H1 (cell line): ENCODE measurements at regions not wholly inside any gene's neighbourhood (a gene's known extent, or its start where the extent isn't known, plus 50 kb on each side); places are given as distances from the start of the nearest gene placed in this dataset.

Source experiments
- CTCF ChIA-PET: fragments of 300-600 bp; sonication (Branson Sonifier 250); formaldehyde crosslinking; loops from one replicate; lab custom pipeline; 2021; ENCODE audit not compliant: partially characterized antibody; lab: Charles Lee
- POLR2A ChIA-PET: fragments of 300-600 bp; sonication (Branson Sonifier 250); formaldehyde crosslinking; loops from one replicate; lab custom pipeline; 2021; ENCODE audit warnings: inconsistent platforms; ENCODE audit not compliant: partially characterized antibody; lab: Charles Lee
- DNase-seq, 2 experiments: peaks; one replicate each; pipeline versions ENCODE4 v3.0.0 to v3.0.0-alpha.2; 2010 to 2022; ENCODE audit warnings: low spot score in 2 of 2, low read depth in 1 of 2, mixed read lengths in 1 of 2
- FAIRE-seq: peaks from 2 replicates; lab custom pipeline; 2011; peaks lifted over from hg19 to GRCh38; lab: Jason Lieb, UNC
- H2AFZ ChIP-seq: 2 replicates; pipeline ENCODE4 v1.8.1; 2012; ENCODE audit warnings: low read length, inconsistent platforms
- H2AK5ac ChIP-seq: 2 replicates; pipeline ENCODE4 v1.6.1; 2013; ENCODE audit warnings: low read depth, low read length
- H2BK120ac ChIP-seq: replicated peaks from 2 replicates; pipeline ENCODE3; 2013; ENCODE audit warnings: low read depth, low read length, inconsistent platforms
- H2BK12ac ChIP-seq: 2 replicates; pipeline ENCODE4 v1.6.1; 2013; ENCODE audit warnings: low read depth, low read length
- H2BK15ac ChIP-seq: 2 replicates; pipeline ENCODE4 v1.6.1; 2013; ENCODE audit warnings: low read length
- H2BK20ac ChIP-seq: 2 replicates; pipeline ENCODE4 v1.6.1; 2013; ENCODE audit warnings: low read length
- H2BK5ac ChIP-seq: 2 replicates; pipeline ENCODE4 v1.6.1; 2013; ENCODE audit warnings: low read depth, low read length
- H3K14ac ChIP-seq: 2 replicates; pipeline ENCODE4 v1.6.1; 2013; ENCODE audit warnings: inconsistent platforms; ENCODE audit not compliant: insufficient read length
- H3K18ac ChIP-seq: 2 replicates; pipeline ENCODE4 v1.6.1; 2013; ENCODE audit warnings: low read length; ENCODE audit errors: extremely low read depth
- H3K23ac ChIP-seq: 2 replicates; pipeline ENCODE4 v1.6.1; 2013; ENCODE audit warnings: inconsistent platforms; ENCODE audit not compliant: insufficient read length
- H3K23me2 ChIP-seq: 2 replicates; pipeline ENCODE4 v1.6.1; 2013; ENCODE audit warnings: low read depth, low read length
- H3K27ac ChIP-seq: 2 replicates; pipeline ENCODE4 v1.6.1; 2011; ENCODE audit warnings: low read depth, low read length, inconsistent platforms
- H3K27me3 ChIP-seq, 4 experiments: replicated peaks in 1 of 4; 1 replicate in 1 of 4; 2 replicates in 3 of 4; pipeline versions ENCODE4 v1.6.1 to v1.8.1; 2011 to 2013; ENCODE audit warnings: low read length in 3 of 4, mild to moderate bottlenecking in 3 of 4, inconsistent platforms in 2 of 4, mixed read lengths in 2 of 4, moderate library complexity in 1 of 4; ENCODE audit not compliant: control insufficient read depth in 3 of 4, insufficient read depth in 3 of 4; ENCODE audit errors: extremely low read depth in 1 of 4
- H3K36me3 ChIP-seq, 4 experiments: 2 replicates each; pipeline versions ENCODE4 v1.6.1 to v1.8.1; 2011 to 2013; ENCODE audit warnings: mild to moderate bottlenecking in 4 of 4, low read length in 3 of 4, moderate library complexity in 2 of 4, control low read depth in 1 of 4, inconsistent platforms in 1 of 4; ENCODE audit not compliant: insufficient read depth in 4 of 4, control insufficient read depth in 2 of 4
- H3K4ac ChIP-seq: replicated peaks from 2 replicates; pipeline ENCODE3; 2013; ENCODE audit warnings: low read length, low read depth, mixed read lengths, inconsistent platforms; ENCODE audit not compliant: insufficient read length
- H3K4me1 ChIP-seq, 4 experiments: replicated peaks in 1 of 4; 1 replicate in 1 of 4; 2 replicates in 3 of 4; pipeline versions ENCODE4 v1.6.1 to v1.8.1; 2011 to 2013; ENCODE audit warnings: low read length in 3 of 4, inconsistent platforms in 2 of 4, mixed read lengths in 1 of 4; ENCODE audit not compliant: insufficient read depth in 4 of 4, control insufficient read depth in 3 of 4
- H3K4me2 ChIP-seq, 2 experiments: 2 replicates each; pipeline versions ENCODE4 v1.6.1 to v1.8.1; 2011 to 2013; ENCODE audit warnings: low read depth in 2 of 2, low read length in 2 of 2, control low read depth in 1 of 2, inconsistent platforms in 1 of 2, mild to moderate bottlenecking in 1 of 2; ENCODE audit not compliant: insufficient read depth in 1 of 2
- H3K4me3 ChIP-seq, 4 experiments: fragments of 200-600, 300-600 bp in 1 of 4; sonication (generic), shearing (Covaris generic), sonication (Bioruptor Twin) in 1 of 4; 2 replicates each; pipeline versions ENCODE4 v1.5.1 to v1.8.1; 2011 to 2016; ENCODE audit warnings: low read length in 4 of 4, low read depth in 3 of 4, control low read depth in 2 of 4, inconsistent platforms in 2 of 4, mild to moderate bottlenecking in 2 of 4, mixed read lengths in 1 of 4, moderate library complexity in 1 of 4; ENCODE audit not compliant: insufficient read depth in 2 of 4; ENCODE audit errors: extremely low read depth in 1 of 4
- H3K56ac ChIP-seq: replicated peaks from 2 replicates; pipeline ENCODE3; 2013; ENCODE audit warnings: low read depth, mild to moderate bottlenecking, mixed read lengths, low read length, inconsistent platforms; ENCODE audit not compliant: insufficient read length
- H3K79me1 ChIP-seq: 2 replicates; pipeline ENCODE4 v1.6.1; 2013; ENCODE audit warnings: low read depth, low read length, control low read depth
- H3K79me2 ChIP-seq, 2 experiments: 2 replicates each; pipeline versions ENCODE4 v1.6.1 to v1.8.1; 2012 to 2013; ENCODE audit warnings: low read length in 2 of 2, mild to moderate bottlenecking in 2 of 2, inconsistent platforms in 1 of 2; ENCODE audit not compliant: insufficient read depth in 2 of 2, control insufficient read depth in 1 of 2
- H3K9ac ChIP-seq, 4 experiments: replicated peaks in 1 of 4; 1 replicate in 1 of 4; 2 replicates in 3 of 4; pipeline versions ENCODE4 v1.6.1 to v1.8.1; 2011 to 2013; ENCODE audit warnings: low read depth in 3 of 4, low read length in 3 of 4, control low read depth in 2 of 4, mild to moderate bottlenecking in 2 of 4, moderate library complexity in 2 of 4, inconsistent platforms in 1 of 4; ENCODE audit errors: extremely low read depth in 1 of 4
- H3K9me3 ChIP-seq, 2 experiments: 2 replicates each; pipeline versions ENCODE4 v1.6.1 to v1.8.1; 2012 to 2013; ENCODE audit warnings: mild to moderate bottlenecking in 2 of 2, moderate library complexity in 2 of 2, control low read depth in 1 of 2, inconsistent platforms in 1 of 2, low read depth in 1 of 2, low read length in 1 of 2, mixed read lengths in 1 of 2; ENCODE audit not compliant: insufficient read depth in 2 of 2
- H4K20me1 ChIP-seq, 2 experiments: replicated peaks in 1 of 2; 2 replicates each; pipeline versions ENCODE3 to v1.8.1; 2011 to 2013; ENCODE audit warnings: inconsistent platforms in 2 of 2, low read length in 2 of 2, mild to moderate bottlenecking in 1 of 2; ENCODE audit not compliant: insufficient read depth in 2 of 2, control insufficient read depth in 1 of 2
- H4K5ac ChIP-seq: 2 replicates; pipeline ENCODE4 v1.6.1; 2013; ENCODE audit warnings: low read length, low read depth, mixed read lengths, inconsistent platforms; ENCODE audit not compliant: insufficient read length
- H4K8ac ChIP-seq: 2 replicates; pipeline ENCODE4 v1.8.0; 2013; ENCODE audit warnings: mild to moderate bottlenecking, moderate library complexity, low read length, inconsistent platforms; ENCODE audit not compliant: insufficient read depth; ENCODE audit errors: extremely low read depth
- H4K91ac ChIP-seq: replicated peaks from 2 replicates; pipeline ENCODE3; 2013; ENCODE audit warnings: low read length, mixed read lengths, inconsistent platforms; ENCODE audit not compliant: insufficient read length
- GABPA ChIP-seq: IDR thresholded peaks from 2 replicates; pipeline ENCODE4 v1.6.1; 2011; ENCODE audit warnings: mild to moderate bottlenecking, low read length, moderate library complexity, borderline replicate concordance; ENCODE audit not compliant: insufficient read depth
- RXRA ChIP-seq: IDR thresholded peaks from 2 replicates; pipeline ENCODE4 v1.6.1; 2011; ENCODE audit warnings: low read depth, mild to moderate bottlenecking, low read length, moderate library complexity; ENCODE audit not compliant: insufficient read depth
- TAF1 ChIP-seq: IDR thresholded peaks from 2 replicates; pipeline ENCODE4 v1.6.1; 2011; ENCODE audit warnings: mild to moderate bottlenecking, low read depth, low read length
- WGBS, 2 experiments: shearing (Covaris generic) in 1 of 2; methylation state at CpG; one replicate each; pipeline versions ENCODE4 v1.1.6 to v1.1.7; 2013 to 2015; ENCODE audit warnings: low lambda C conversion rate in 2 of 2, mixed read lengths in 2 of 2, inconsistent platforms in 1 of 2, low coverage in 1 of 2, missing lambda C conversion rate in 1 of 2; ENCODE audit not compliant: insufficient replicate concordance in 2 of 2, insufficient coverage in 1 of 2, insufficient read length in 1 of 2; ENCODE audit errors: extremely low coverage in 1 of 2, missing lambda C conversion rate in 1 of 2; 5-methylcytosine and 5-hydroxymethylcytosine counted together

GRCh38 chr1:238257018-238257621, 366.4 kb upstream of the ZP4 start:
- no peak overlapping the region for H3K18ac ChIP-seq
- H3K27ac ChIP-seq = no peak overlapping the region
- H3K4me2 ChIP-seq = no peak overlapping the region
- H3K79me1 ChIP-seq = no peaks in the 10 kb centered on the region
- WGBS, 2 experiments = 91% methylated on average over 7 of the region's 7 CpGs; no CpG with 5 or more reads in 1 of the 2 experiments
- no peaks in the 10 kb centered on the region for H4K20me1 ChIP-seq
- H3K4me1 ChIP-seq = peaks cover 0 to 6% (median 3%) of the 10 kb centered on the region in 4 experiments; a peak in 4 of 7 replicates
- TF ChIP-seq GABPA (no peak), TAF1 (no peak), RXRA (no peak)
- no peak overlapping the region for H4K8ac ChIP-seq
- no peak overlapping the region for H4K91ac ChIP-seq
- H3K36me3 ChIP-seq = no peaks in the 10 kb centered on the region
- no peak overlapping the region for H3K4ac ChIP-seq
- ChIA-PET CTCF (no interaction called here), POLR2A (no interaction called here)
- no peak overlapping the region for H3K14ac ChIP-seq
- no peak overlapping the region for H2BK15ac ChIP-seq
- no peak overlapping the region for H3K4me3 ChIP-seq
- no peak overlapping the region for H3K23ac ChIP-seq
- no peak for FAIRE-seq
- peak overlapping the region; percentile 16 for H2BK120ac ChIP-seq
- no peak overlapping the region for H3K9ac ChIP-seq
- H4K5ac ChIP-seq = no peak overlapping the region
- H3K79me2 ChIP-seq = no peaks in the 10 kb centered on the region
- no peaks in the 10 kb centered on the region for H3K27me3 ChIP-seq
- no peak overlapping the region for H2BK12ac ChIP-seq
- no peak overlapping the region for H2AFZ ChIP-seq
- H3K9me3 ChIP-seq = no peaks in the 10 kb centered on the region
- H3K23me2 ChIP-seq = no peaks in the 10 kb centered on the region
- DNase-seq = no peak
- no peak overlapping the region for H2AK5ac ChIP-seq
- no peak overlapping the region for H2BK5ac ChIP-seq
- no peak overlapping the region for H3K56ac ChIP-seq
- no peak overlapping the region for H2BK20ac ChIP-seq
